ENCODE measurements at regions not wholly inside any gene's neighbourhood (a gene's known extent, or its start where the extent isn't known, plus 50 kb on each side); places are given as distances from the start of the nearest gene placed in this dataset.

DNA sequence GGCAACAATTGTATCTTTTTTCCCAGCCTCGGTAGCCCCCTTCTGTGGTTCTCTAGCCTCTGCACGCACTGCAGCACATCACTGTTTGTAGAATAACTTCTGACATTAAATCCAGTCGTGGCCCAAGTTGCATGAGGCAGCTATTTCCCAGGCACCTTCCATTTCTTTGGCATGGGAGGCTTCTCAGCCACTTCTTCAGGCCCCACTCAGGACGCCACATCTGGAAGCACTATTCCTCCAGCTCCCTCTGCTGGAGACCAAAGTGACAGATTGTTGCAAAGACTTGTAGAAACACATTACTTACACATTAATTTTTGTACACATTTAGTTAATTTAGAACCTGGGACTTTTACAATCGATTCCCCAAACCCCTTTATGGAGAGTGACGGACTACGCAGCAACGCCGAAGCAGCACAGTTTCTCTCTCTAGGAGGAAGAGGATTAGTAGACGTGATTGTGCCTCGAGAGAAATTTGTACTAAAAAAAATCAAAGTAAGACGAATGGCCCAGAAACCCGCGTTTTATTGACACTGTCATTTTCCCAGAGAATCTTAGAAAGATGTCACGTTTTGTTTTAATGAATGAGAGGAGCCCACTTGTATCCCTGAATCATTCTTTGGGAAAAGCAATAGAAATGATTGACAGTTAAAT, 57.8 kb upstream of the RGPD5 start:
- DNase-seq (ENCODE audit: low read depth, low spot score), result peak; percentile 20
- no peaks in the 10 kb centered on the region for H3K27me3 ChIP-seq (ENCODE audit: insufficient read depth, insufficient read length)
- H3K4me1 ChIP-seq (ENCODE audit: insufficient read depth, insufficient read length), result no peaks in the 10 kb centered on the region
- no peak for TF ChIP-seq YY1 (IDR thresholded peaks at IDR 0.05; ENCODE audit: insufficient read depth, insufficient read length)
- TF ChIP-seq SUZ12 (IDR thresholded peaks at IDR 0.05; ENCODE audit: extremely low read depth, insufficient read depth, insufficient read length), result no peak
- no peak for TF ChIP-seq ZNF274 (IDR thresholded peaks at IDR 0.05; ENCODE audit: low read depth, low read length)
- H3K9ac ChIP-seq (ENCODE audit: insufficient read length, low read depth), result no peak overlapping the region
- H3K9me3 ChIP-seq (ENCODE audit: insufficient read depth, low read length), result no peaks in the 10 kb centered on the region
- H3K4me3 ChIP-seq (ENCODE audit: insufficient read length, low read depth), result no peak overlapping the region
- no peaks in the 10 kb centered on the region for H3K36me3 ChIP-seq (ENCODE audit: insufficient read depth, insufficient read length, low read length)
